Stimulated activated effector memory CD8-positive, alpha-beta T cell treated with anti-CD3 and anti-CD28 coated beads, Interleukin-12 subunit alpha, Interleukin-12 subunit beta, amount 100 ng/mL, for 72 hours (primary cell): ENCODE measurements at regions not wholly inside any gene's neighbourhood (a gene's known extent, or its start where the extent isn't known, plus 50 kb on each side); places are given as distances from the start of the nearest gene placed in this dataset.

Source experiments
- ATAC-seq: fragments of 150-1000 bp; cut with Tn5 transposase; 2 replicates; pipeline ENCODE4 v1.10.0; 2021
- DNase-seq, 2 donors: peaks; one replicate each; pipeline ENCODE4 v3.0.0; 2021 to 2022; ENCODE audit warnings: low spot score in 2 of 2
- H3K27ac Mint-ChIP-seq: one replicate; pipeline ENCODE4 v1.8.0; 2022; ENCODE audit warnings: mild to moderate bottlenecking, mixed read lengths
- H3K36me3 Mint-ChIP-seq: one replicate; pipeline ENCODE4 v1.8.0; 2022; ENCODE audit warnings: mild to moderate bottlenecking, mixed read lengths
- H3K4me1 Mint-ChIP-seq: one replicate; pipeline ENCODE4 v1.8.0; 2022; ENCODE audit warnings: mixed read lengths
- H3K4me3 Mint-ChIP-seq: one replicate; pipeline ENCODE4 v1.8.0; 2022; ENCODE audit warnings: mild to moderate bottlenecking, mixed read lengths
- H3K9me3 Mint-ChIP-seq: one replicate; pipeline ENCODE4 v1.8.0; 2022; ENCODE audit warnings: mixed read lengths

GRCh38 chr5:4514067-4514648 lies 626.0 kb upstream of the ADAMTS16 start:
- Mint-ChIP-seq H3K27ac (no peak overlapping the region), H3K36me3 (no peaks in the 10 kb centered on the region), H3K4me3 (no peak overlapping the region), H3K9me3 (peaks cover 11% of the 10 kb centered on the region), H3K4me1 (no peaks in the 10 kb centered on the region)
- DNase-seq: no peak
- no peak for ATAC-seq

- Mint-ChIP-seq H3K4me1 (no peaks in the 10 kb centered on the region), H3K27ac (no peak overlapping the region), H3K36me3 (no peaks in the 10 kb centered on the region)
Measured at GRCh38 chr5:4518903-4519672, 621.0 kb upstream of the ADAMTS16 start.

GRCh38 chr5:4520559-4520958 lies 619.6 kb upstream of the ADAMTS16 start:
- no peaks in the 10 kb centered on the region for H3K4me1 Mint-ChIP-seq

More at GRCh38 chr5:4518903-4519672, 621.0 kb upstream of the ADAMTS16 start:
- Mint-ChIP-seq H3K4me3 (no peak overlapping the region), H3K9me3 (peaks cover 21% of the 10 kb centered on the region)
- ATAC-seq (no peak), DNase-seq (no peak)

GRCh38 chr5:4523038-4523437 lies 617.1 kb upstream of the ADAMTS16 start:
- H3K36me3 Mint-ChIP-seq: no peaks in the 10 kb centered on the region
- H3K9me3 Mint-ChIP-seq: peaks cover 15% of the 10 kb centered on the region
- no peak overlapping the region for H3K27ac Mint-ChIP-seq
- DNase-seq (no peak), ATAC-seq (no peak)
- H3K4me1 Mint-ChIP-seq: no peaks in the 10 kb centered on the region
- H3K4me3 Mint-ChIP-seq: no peak overlapping the region

More at GRCh38 chr5:4520559-4520958, 619.6 kb upstream of the ADAMTS16 start:
- Mint-ChIP-seq H3K9me3 (peaks cover 18% of the 10 kb centered on the region), H3K4me3 (no peak overlapping the region), H3K36me3 (no peaks in the 10 kb centered on the region), H3K27ac (no peak overlapping the region)
- DNase-seq (no peak), ATAC-seq (no peak)

- Mint-ChIP-seq H3K27ac (no peak overlapping the region), H3K4me1 (no peaks in the 10 kb centered on the region), H3K4me3 (no peak overlapping the region), H3K36me3 (no peaks in the 10 kb centered on the region), H3K9me3 (no peaks in the 10 kb centered on the region)
- ATAC-seq (peak; percentile 21), DNase-seq (no peak)
Measured at GRCh38 chr5:4531756-4532704, 608.1 kb upstream of the ADAMTS16 start.

- no peaks in the 10 kb centered on the region for H3K36me3 Mint-ChIP-seq
- DNase-seq (no peak), ATAC-seq (peak; percentile 16)
- no peaks in the 10 kb centered on the region for H3K9me3 Mint-ChIP-seq
- H3K4me1 Mint-ChIP-seq: no peaks in the 10 kb centered on the region
- no peak overlapping the region for H3K4me3 Mint-ChIP-seq
- no peak overlapping the region for H3K27ac Mint-ChIP-seq
Measured at GRCh38 chr5:4532705-4533080, 607.4 kb upstream of the ADAMTS16 start.

GRCh38 chr5:4533457-4534105 lies 606.5 kb upstream of the ADAMTS16 start:
- no peak for ATAC-seq

GRCh38 chr5:4537489-4537888 lies 602.6 kb upstream of the ADAMTS16 start:
- no peak overlapping the region for H3K27ac Mint-ChIP-seq
- H3K4me1 Mint-ChIP-seq: no peaks in the 10 kb centered on the region
- H3K9me3 Mint-ChIP-seq: peaks cover 4% of the 10 kb centered on the region
- no peak overlapping the region for H3K4me3 Mint-ChIP-seq
- H3K36me3 Mint-ChIP-seq: no peaks in the 10 kb centered on the region
- no peak for DNase-seq
- ATAC-seq: no peak

More at GRCh38 chr5:4533457-4534105, 606.5 kb upstream of the ADAMTS16 start:
- Mint-ChIP-seq H3K4me3 (no peak overlapping the region), H3K36me3 (no peaks in the 10 kb centered on the region), H3K9me3 (no peaks in the 10 kb centered on the region), H3K4me1 (no peaks in the 10 kb centered on the region), H3K27ac (no peak overlapping the region)
- DNase-seq: no peak

GRCh38 chr5:4540375-4541173 lies 599.6 kb upstream of the ADAMTS16 start:
- no peak overlapping the region for H3K4me3 Mint-ChIP-seq

GRCh38 chr5:4541334-4541733 lies 598.8 kb upstream of the ADAMTS16 start:
- no peak for DNase-seq
- H3K4me1 Mint-ChIP-seq: no peaks in the 10 kb centered on the region
- no peak for ATAC-seq
- no peaks in the 10 kb centered on the region for H3K36me3 Mint-ChIP-seq
- H3K27ac Mint-ChIP-seq: no peak overlapping the region
- H3K9me3 Mint-ChIP-seq: peaks cover 10% of the 10 kb centered on the region
- no peak overlapping the region for H3K4me3 Mint-ChIP-seq

More at GRCh38 chr5:4540375-4541173, 599.6 kb upstream of the ADAMTS16 start:
- H3K9me3 Mint-ChIP-seq: peaks cover 10% of the 10 kb centered on the region
- no peak for ATAC-seq
- no peaks in the 10 kb centered on the region for H3K4me1 Mint-ChIP-seq
- H3K36me3 Mint-ChIP-seq: no peaks in the 10 kb centered on the region
- no peak for DNase-seq
- no peak overlapping the region for H3K27ac Mint-ChIP-seq

GRCh38 chr5:4542145-4542778 lies 597.9 kb upstream of the ADAMTS16 start:
- H3K4me1 Mint-ChIP-seq: no peaks in the 10 kb centered on the region
- no peak overlapping the region for H3K27ac Mint-ChIP-seq
- no peak overlapping the region for H3K4me3 Mint-ChIP-seq
- DNase-seq (no peak), ATAC-seq (no peak)
- H3K9me3 Mint-ChIP-seq: peaks cover 13% of the 10 kb centered on the region
- H3K36me3 Mint-ChIP-seq: no peaks in the 10 kb centered on the region

- H3K27ac Mint-ChIP-seq: no peak overlapping the region
- peaks cover 13% of the 10 kb centered on the region for H3K9me3 Mint-ChIP-seq
- H3K4me1 Mint-ChIP-seq: no peaks in the 10 kb centered on the region
- DNase-seq: no peak
- no peaks in the 10 kb centered on the region for H3K36me3 Mint-ChIP-seq
- H3K4me3 Mint-ChIP-seq: no peak overlapping the region
- ATAC-seq: no peak
Measured at GRCh38 chr5:4544049-4544670, 596.0 kb upstream of the ADAMTS16 start.

- Mint-ChIP-seq H3K9me3 (peaks cover 16% of the 10 kb centered on the region), H3K4me1 (no peaks in the 10 kb centered on the region), H3K36me3 (no peaks in the 10 kb centered on the region), H3K27ac (no peak overlapping the region), H3K4me3 (no peak overlapping the region)
- ATAC-seq: no peak
- DNase-seq: no peak
Measured at GRCh38 chr5:4547547-4547946, 592.6 kb upstream of the ADAMTS16 start.

- ATAC-seq (no peak), DNase-seq (no peak)
- peaks cover 18% of the 10 kb centered on the region for H3K9me3 Mint-ChIP-seq
- H3K4me3 Mint-ChIP-seq: no peak overlapping the region
- H3K27ac Mint-ChIP-seq: no peak overlapping the region
- H3K36me3 Mint-ChIP-seq: no peaks in the 10 kb centered on the region
- H3K4me1 Mint-ChIP-seq: no peaks in the 10 kb centered on the region
Measured at GRCh38 chr5:4548341-4548740, 591.8 kb upstream of the ADAMTS16 start.
